Caco-2 (cell line): ENCODE measurements at regions not wholly inside any gene's neighbourhood (a gene's known extent, or its start where the extent isn't known, plus 50 kb on each side); places are given as distances from the start of the nearest gene placed in this dataset.

Experiments
- BruUV-seq: library from RNA; stranded (reverse); fragments of 400-500 nt; replicated peaks from 2 replicates; lab custom pipeline; 2021; lab: Mats Ljungman, UMichigan
- CTCF ChIA-PET: fragments of 300-600 bp; sonication (Branson Sonifier 250); formaldehyde crosslinking; loops from one replicate; lab custom pipeline; 2022; ENCODE audit warnings: antibody characterized with exemption; lab: Charles Lee
- POLR2A ChIA-PET: fragments of 300-600 bp; sonication (Branson Sonifier 250); formaldehyde crosslinking; loops from one replicate; lab custom pipeline; 2022; ENCODE audit warnings: antibody characterized with exemption; lab: Charles Lee
- DNase-seq, 2 experiments: peaks; one replicate each; pipeline versions ENCODE4 v3.0.0 to v3.0.0-alpha.2; 2020 to 2022
- H3K27me3 ChIP-seq: replicated peaks from 2 replicates; pipeline ENCODE4 v1.6.0; 2011; ENCODE audit warnings: low read length; ENCODE audit not compliant: control insufficient read depth, insufficient read depth
- H3K36me3 ChIP-seq: 2 replicates; pipeline ENCODE4 v1.5.1; 2011; ENCODE audit warnings: low read length; ENCODE audit not compliant: control insufficient read depth, insufficient read depth
- H3K4me1 ChIP-seq: fragments of 250-450 bp; sonication (Bioruptor Pico); 2 replicates; pipeline ENCODE4 v1.5.1; 2020; ENCODE audit warnings: mild to moderate bottlenecking
- H3K4me3 ChIP-seq: 2 replicates; pipeline ENCODE4 v1.5.1; 2011; ENCODE audit warnings: low read depth, mild to moderate bottlenecking, control low read depth, low read length
- H3K9me3 ChIP-seq: fragments of 250-450 bp; sonication (Bioruptor Pico); 2 replicates; pipeline ENCODE4 v1.5.1; 2020; ENCODE audit warnings: mild to moderate bottlenecking, moderate library complexity
- H3K27ac Mint-ChIP-seq: one replicate; pipeline ENCODE4 v1.8.0; 2022; ENCODE audit warnings: mixed read lengths; ENCODE audit not compliant: unreplicated experiment
- H3K27me3 Mint-ChIP-seq: one replicate; pipeline ENCODE4 v1.8.0; 2022; ENCODE audit warnings: mixed read lengths; ENCODE audit not compliant: insufficient read depth, unreplicated experiment
- H3K36me3 Mint-ChIP-seq: one replicate; pipeline ENCODE4 v1.8.0; 2022; ENCODE audit warnings: mild to moderate bottlenecking, mixed read lengths; ENCODE audit not compliant: insufficient read depth, unreplicated experiment
- H3K4me1 Mint-ChIP-seq: one replicate; pipeline ENCODE4 v1.8.0; 2022; ENCODE audit warnings: low read depth, mixed read lengths; ENCODE audit not compliant: unreplicated experiment
- H3K4me3 Mint-ChIP-seq: one replicate; pipeline ENCODE4 v1.8.0; 2022; ENCODE audit warnings: mild to moderate bottlenecking, moderate library complexity, mixed read lengths; ENCODE audit not compliant: unreplicated experiment
- H3K9me3 Mint-ChIP-seq: one replicate; pipeline ENCODE4 v1.8.0; 2022; ENCODE audit warnings: mixed read lengths; ENCODE audit not compliant: unreplicated experiment
- CTCF ChIP-seq, 2 experiments: fragments of 200-600 bp in 1 of 2; IDR thresholded peaks; 1 replicate in 1 of 2; 2 replicates in 1 of 2; pipeline versions ENCODE4 v1.5.1 to v1.8.0; 2011 to 2022; ENCODE audit warnings: antibody characterized with exemption in 1 of 2, control low read depth in 1 of 2, inconsistent platforms in 1 of 2, low read depth in 1 of 2, low read length in 1 of 2, mild to moderate bottlenecking in 1 of 2, moderate library complexity in 1 of 2; ENCODE audit not compliant: insufficient read depth in 1 of 2, severe bottlenecking in 1 of 2, unreplicated experiment in 1 of 2
- intact Hi-C: fragments of 100-400 bp; cut with micrococcal nuclease; formaldehyde crosslinking; loops from one replicate; pipeline ENCODE4 v1.10.0; 2022; ENCODE audit not compliant: unreplicated experiment

- H3K36me3 Mint-ChIP-seq: no peaks in the 10 kb centered on the region
- no peak overlapping the region for H3K4me3 ChIP-seq
- no peaks in the 10 kb centered on the region for H3K4me1 Mint-ChIP-seq
- H3K9me3 ChIP-seq: no peaks in the 10 kb centered on the region
- no peak for TF ChIP-seq CTCF (IDR thresholded peaks at IDR 0.05; ENCODE audit: insufficient read depth in 1 of 2, low read depth in 1 of 2, low read length in 1 of 2, severe bottlenecking in 1 of 2, unreplicated experiment in 1 of 2)
- ChIA-PET CTCF (no interaction called here), POLR2A (no interaction called here)
- H3K36me3 ChIP-seq: no peaks in the 10 kb centered on the region
- no peak overlapping the region for H3K4me3 Mint-ChIP-seq
- H3K9me3 Mint-ChIP-seq: peaks cover 12% of the 10 kb centered on the region
- H3K4me1 ChIP-seq: no peaks in the 10 kb centered on the region
- no TSS peak for BruUV-seq
- H3K27ac Mint-ChIP-seq: no peak overlapping the region
- H3K27me3 Mint-ChIP-seq: no peaks in the 10 kb centered on the region
- intact Hi-C loops: no loop called here
- DNase-seq: no peak
- no peaks in the 10 kb centered on the region for H3K27me3 ChIP-seq
These were observed 305.0 kb downstream of the EFNB2 start for GRCh38 chr13:106230450-106230849.

- POLR2A ChIA-PET: no interaction called here
- H3K36me3 ChIP-seq: no peaks in the 10 kb centered on the region
- BruUV-seq: no TSS peak
These were observed 310.3 kb downstream of the EFNB2 start for GRCh38 chr13:106225126-106225525.

GRCh38 chr13:106220211-106220610 is 315.3 kb downstream of the EFNB2 start:
- no peaks in the 10 kb centered on the region for H3K27me3 Mint-ChIP-seq
- H3K36me3 Mint-ChIP-seq: no peaks in the 10 kb centered on the region
- no peaks in the 10 kb centered on the region for H3K9me3 Mint-ChIP-seq
- POLR2A ChIA-PET: no interaction called here
- Histone ChIP-seq H3K4me3 (no peak overlapping the region), H3K9me3 (no peaks in the 10 kb centered on the region; the same call in 1 of the 2 replicates), H3K36me3 (no peaks in the 10 kb centered on the region), H3K27me3 (no peaks in the 10 kb centered on the region), H3K4me1 (no peaks in the 10 kb centered on the region)
- intact Hi-C loops: no loop called here
- CTCF ChIA-PET: no interaction called here
- H3K4me3 Mint-ChIP-seq: no peak overlapping the region
- no peak for TF ChIP-seq CTCF (IDR thresholded peaks at IDR 0.05; ENCODE audit: insufficient read depth in 1 of 2, low read depth in 1 of 2, low read length in 1 of 2, severe bottlenecking in 1 of 2, unreplicated experiment in 1 of 2)
- peaks cover 6% of the 10 kb centered on the region for H3K4me1 Mint-ChIP-seq
- no peak overlapping the region for H3K27ac Mint-ChIP-seq
- no TSS peak for BruUV-seq
- DNase-seq: no peak

More at GRCh38 chr13:106225126-106225525, 310.3 kb downstream of the EFNB2 start:
- Histone ChIP-seq H3K4me3 (no peak overlapping the region), H3K27me3 (no peaks in the 10 kb centered on the region), H3K9me3 (no peaks in the 10 kb centered on the region; the same call in 1 of the 2 replicates), H3K4me1 (no peaks in the 10 kb centered on the region)
- Mint-ChIP-seq H3K27ac (no peak overlapping the region), H3K27me3 (no peaks in the 10 kb centered on the region), H3K9me3 (no peaks in the 10 kb centered on the region), H3K4me3 (no peak overlapping the region), H3K4me1 (peaks cover 6% of the 10 kb centered on the region), H3K36me3 (no peaks in the 10 kb centered on the region)
- TF ChIP-seq CTCF (IDR thresholded peaks at IDR 0.05; ENCODE audit: insufficient read depth in 1 of 2, low read depth in 1 of 2, low read length in 1 of 2, severe bottlenecking in 1 of 2, unreplicated experiment in 1 of 2): no peak
- no peak for DNase-seq
- CTCF ChIA-PET: no interaction called here
- intact Hi-C loops: no loop called here
